ENCODE measurements at regions not wholly inside any gene's neighbourhood (a gene's known extent, or its start where the extent isn't known, plus 50 kb on each side); places are given as distances from the start of the nearest gene placed in this dataset.

GRCh38 chr9:103485138-103485537, 490.0 kb downstream of the CYLC2 start:
- TF ChIP-seq ZNF544 (tag by site-specific recombination; IDR thresholded peaks at IDR 0.05) (no peak), ZSCAN23 (tag by site-specific recombination; IDR thresholded peaks at IDR 0.05) (no peak), GLI4 (tag by site-specific recombination; IDR thresholded peaks at IDR 0.05) (no peak), ZNF335 (tag by site-specific recombination; conservative IDR thresholded peaks at IDR 0.05) (no peak)
- TF ChIP-seq, protein P1, sequence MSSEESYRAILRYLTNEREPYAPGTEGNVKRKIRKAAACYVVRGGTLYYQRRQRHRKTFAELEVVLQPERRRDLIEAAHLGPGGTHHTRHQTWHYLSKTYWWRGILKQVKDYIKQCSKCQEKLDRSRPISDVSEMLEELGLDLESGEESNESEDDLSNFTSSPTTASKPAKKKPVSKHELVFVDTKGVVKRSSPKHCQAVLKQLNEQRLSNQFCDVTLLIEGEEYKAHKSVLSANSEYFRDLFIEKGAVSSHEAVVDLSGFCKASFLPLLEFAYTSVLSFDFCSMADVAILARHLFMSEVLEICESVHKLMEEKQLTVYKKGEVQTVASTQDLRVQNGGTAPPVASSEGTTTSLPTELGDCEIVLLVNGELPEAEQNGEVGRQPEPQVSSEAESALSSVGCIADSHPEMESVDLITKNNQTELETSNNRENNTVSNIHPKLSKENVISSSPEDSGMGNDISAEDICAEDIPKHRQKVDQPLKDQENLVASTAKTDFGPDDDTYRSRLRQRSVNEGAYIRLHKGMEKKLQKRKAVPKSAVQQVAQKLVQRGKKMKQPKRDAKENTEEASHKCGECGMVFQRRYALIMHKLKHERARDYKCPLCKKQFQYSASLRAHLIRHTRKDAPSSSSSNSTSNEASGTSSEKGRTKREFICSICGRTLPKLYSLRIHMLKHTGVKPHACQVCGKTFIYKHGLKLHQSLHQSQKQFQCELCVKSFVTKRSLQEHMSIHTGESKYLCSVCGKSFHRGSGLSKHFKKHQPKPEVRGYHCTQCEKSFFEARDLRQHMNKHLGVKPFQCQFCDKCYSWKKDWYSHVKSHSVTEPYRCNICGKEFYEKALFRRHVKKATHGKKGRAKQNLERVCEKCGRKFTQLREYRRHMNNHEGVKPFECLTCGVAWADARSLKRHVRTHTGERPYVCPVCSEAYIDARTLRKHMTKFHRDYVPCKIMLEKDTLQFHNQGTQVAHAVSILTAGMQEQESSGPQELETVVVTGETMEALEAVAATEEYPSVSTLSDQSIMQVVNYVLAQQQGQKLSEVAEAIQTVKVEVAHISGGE (tag by site-specific recombination; conservative IDR thresholded peaks at IDR 0.05; ENCODE audit: low read depth) = no peak
- TF ChIP-seq, protein P2, sequence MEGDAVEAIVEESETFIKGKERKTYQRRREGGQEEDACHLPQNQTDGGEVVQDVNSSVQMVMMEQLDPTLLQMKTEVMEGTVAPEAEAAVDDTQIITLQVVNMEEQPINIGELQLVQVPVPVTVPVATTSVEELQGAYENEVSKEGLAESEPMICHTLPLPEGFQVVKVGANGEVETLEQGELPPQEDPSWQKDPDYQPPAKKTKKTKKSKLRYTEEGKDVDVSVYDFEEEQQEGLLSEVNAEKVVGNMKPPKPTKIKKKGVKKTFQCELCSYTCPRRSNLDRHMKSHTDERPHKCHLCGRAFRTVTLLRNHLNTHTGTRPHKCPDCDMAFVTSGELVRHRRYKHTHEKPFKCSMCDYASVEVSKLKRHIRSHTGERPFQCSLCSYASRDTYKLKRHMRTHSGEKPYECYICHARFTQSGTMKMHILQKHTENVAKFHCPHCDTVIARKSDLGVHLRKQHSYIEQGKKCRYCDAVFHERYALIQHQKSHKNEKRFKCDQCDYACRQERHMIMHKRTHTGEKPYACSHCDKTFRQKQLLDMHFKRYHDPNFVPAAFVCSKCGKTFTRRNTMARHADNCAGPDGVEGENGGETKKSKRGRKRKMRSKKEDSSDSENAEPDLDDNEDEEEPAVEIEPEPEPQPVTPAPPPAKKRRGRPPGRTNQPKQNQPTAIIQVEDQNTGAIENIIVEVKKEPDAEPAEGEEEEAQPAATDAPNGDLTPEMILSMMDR (tag by site-specific recombination; IDR thresholded peaks at IDR 0.05) = no peak
